RCC 7860 (cell line): ENCODE measurements at regions not wholly inside any gene's neighbourhood (a gene's known extent, or its start where the extent isn't known, plus 50 kb on each side); places are given as distances from the start of the nearest gene placed in this dataset.
"Not testable (repeated sequence)": the region's sequence is repeated elsewhere in the genome, so short reads cannot be mapped to it uniquely, and the experiment has no call there.

Experiments
- DNase-seq: peaks from one replicate; pipeline ENCODE4 v3.0.0-alpha.2; 2015; ENCODE audit warnings: low spot score
- FAIRE-seq: peaks from 2 replicates; lab custom pipeline; 2012; peaks lifted over from hg19 to GRCh38; lab: Jason Lieb, UNC

GRCh38 chr9:86634501-86634900, 280.3 kb upstream of the TUT7 start:
- FAIRE-seq, result no peak
- no peak for DNase-seq

- no peak for DNase-seq
- no peak for FAIRE-seq
Observed at GRCh38 chr9:86633945-86634344, 279.7 kb upstream of the TUT7 start.

GRCh38 chr9:86632537-86632936, 278.3 kb upstream of the TUT7 start:
- no peak for FAIRE-seq
- DNase-seq, result no peak

- FAIRE-seq, result no peak
- no peak for DNase-seq
Observed at GRCh38 chr9:86629530-86629929, 275.3 kb upstream of the TUT7 start.

GRCh38 chr9:86626802-86627201, 272.6 kb upstream of the TUT7 start:
- DNase-seq, result no peak

GRCh38 chr9:86624630-86625029, 270.4 kb upstream of the TUT7 start:
- no peak for FAIRE-seq

More at GRCh38 chr9:86626802-86627201, 272.6 kb upstream of the TUT7 start:
- FAIRE-seq, result no peak

GRCh38 chr9:86614871-86615849, 260.9 kb upstream of the TUT7 start:
- DNase-seq (no peak), FAIRE-seq (no peak)

More at GRCh38 chr9:86624630-86625029, 270.4 kb upstream of the TUT7 start:
- no peak for DNase-seq

GRCh38 chr9:86613943-86614342, 259.7 kb upstream of the TUT7 start:
- no peak for DNase-seq
- no peak for FAIRE-seq

GRCh38 chr9:86611534-86611933, 257.3 kb upstream of the TUT7 start:
- not testable (repeated sequence) for FAIRE-seq, DNase-seq

- no peak for DNase-seq
- no peak for FAIRE-seq
Observed at GRCh38 chr9:86605303-86605702, 251.1 kb upstream of the TUT7 start.

GRCh38 chr9:86604741-86605140, 250.5 kb upstream of the TUT7 start:
- FAIRE-seq (no peak), DNase-seq (no peak)

GRCh38 chr9:86602715-86603114, 248.5 kb upstream of the TUT7 start:
- no peak for FAIRE-seq
- no peak for DNase-seq

- no peak for DNase-seq
- FAIRE-seq, result no peak
Observed at GRCh38 chr9:86601697-86602096, 247.5 kb upstream of the TUT7 start.

- DNase-seq, result no peak
- FAIRE-seq, result no peak
Observed at GRCh38 chr9:86600977-86601376, 246.8 kb upstream of the TUT7 start.

- no peak for FAIRE-seq
- no peak for DNase-seq
Observed at GRCh38 chr9:86600291-86600690, 246.1 kb upstream of the TUT7 start.

GRCh38 chr9:86599561-86599960, 245.4 kb upstream of the TUT7 start:
- FAIRE-seq (no peak), DNase-seq (no peak)

GRCh38 chr9:86598411-86599239, 244.4 kb upstream of the TUT7 start:
- FAIRE-seq (no peak), DNase-seq (no peak)

- no peak for DNase-seq
- no peak for FAIRE-seq
Observed at GRCh38 chr9:86594724-86595123, 240.5 kb upstream of the TUT7 start.

GRCh38 chr9:86591472-86591871, 237.3 kb upstream of the TUT7 start:
- DNase-seq (no peak), FAIRE-seq (no peak)

- no peak for FAIRE-seq
- DNase-seq, result no peak
Observed at GRCh38 chr9:86589730-86590129, 235.5 kb upstream of the TUT7 start.

- FAIRE-seq (no peak), DNase-seq (no peak)
Observed at GRCh38 chr9:86589273-86589672, 235.1 kb upstream of the TUT7 start.

- DNase-seq (no peak), FAIRE-seq (no peak)
Observed at GRCh38 chr9:86586144-86586494, 231.9 kb upstream of the TUT7 start.
